CD14-positive monocyte (primary cell): ENCODE measurements at regions not wholly inside any gene's neighbourhood (a gene's known extent, or its start where the extent isn't known, plus 50 kb on each side); places are given as distances from the start of the nearest gene placed in this dataset.
A peak's percentile ranks its signal among the peaks of the same experiment; 100 is the strongest.

Experiments
- DNase-seq, 3 donors: peaks; one replicate each; pipeline ENCODE4 v3.0.0-alpha.2; 2011 to 2022
- H2AFZ ChIP-seq: 2 replicates; pipeline ENCODE4 v1.6.0; 2012; ENCODE audit warnings: mild to moderate bottlenecking, low read depth, low read length, inconsistent platforms; ENCODE audit not compliant: insufficient read depth, poor library complexity, severe bottlenecking
- H3K27ac ChIP-seq, 2 donors: 1 replicate in 1 of 2; 2 replicates in 1 of 2; pipeline ENCODE4 v1.5.1; 2012 to 2013; ENCODE audit warnings: low read length in 2 of 2, control low read depth in 1 of 2, inconsistent platforms in 1 of 2, low read depth in 1 of 2, mild to moderate bottlenecking in 1 of 2
- H3K27me3 ChIP-seq, 2 donors: one replicate each; pipeline versions ENCODE4 v1.6.0 to v1.6.1; 2011 to 2013; ENCODE audit warnings: low read length in 2 of 2; ENCODE audit not compliant: control insufficient read depth in 2 of 2, insufficient read depth in 2 of 2
- H3K36me3 ChIP-seq, 2 donors: replicated peaks in 1 of 2; 1 replicate in 1 of 2; 2 replicates in 1 of 2; pipeline versions ENCODE4 v1.5.1 to v1.6.1; 2012 to 2013; ENCODE audit warnings: low read length in 2 of 2, control low read depth in 1 of 2, inconsistent platforms in 1 of 2, mild to moderate bottlenecking in 1 of 2; ENCODE audit not compliant: insufficient read depth in 2 of 2, control insufficient read depth in 1 of 2
- H3K4me1 ChIP-seq, 2 donors: 1 replicate in 1 of 2; 2 replicates in 1 of 2; pipeline versions ENCODE4 v1.5.1 to v1.6.1; 2012 to 2013; ENCODE audit warnings: low read length in 2 of 2, control low read depth in 1 of 2, inconsistent platforms in 1 of 2, mild to moderate bottlenecking in 1 of 2, moderate library complexity in 1 of 2; ENCODE audit not compliant: insufficient read depth in 2 of 2, control insufficient read depth in 1 of 2
- H3K4me2 ChIP-seq: replicated peaks from 2 replicates; pipeline ENCODE3; 2012; ENCODE audit warnings: low read length, moderate library complexity, mild to moderate bottlenecking; ENCODE audit not compliant: poor library complexity, severe bottlenecking; ENCODE audit errors: extremely low read depth
- H3K4me3 ChIP-seq, 3 experiments: fragments of 200-600 bp in 1 of 3; sonication (generic) in 1 of 3; replicated peaks in 1 of 3; 1 replicate in 2 of 3; 2 replicates in 1 of 3; pipeline ENCODE4 v1.5.1; 2011 to 2013; ENCODE audit warnings: low read length in 3 of 3, mild to moderate bottlenecking in 3 of 3, control low read depth in 2 of 3, low read depth in 2 of 3, inconsistent platforms in 1 of 3, moderate library complexity in 1 of 3
- H3K79me2 ChIP-seq: 2 replicates; pipeline ENCODE4 v1.6.0; 2012; ENCODE audit warnings: mild to moderate bottlenecking, control low read depth, inconsistent platforms, low read length, moderate library complexity; ENCODE audit not compliant: insufficient read depth
- H3K9ac ChIP-seq: 2 replicates; pipeline ENCODE4 v1.6.0; 2017; ENCODE audit warnings: low read length, mild to moderate bottlenecking; ENCODE audit not compliant: insufficient read depth, poor library complexity, severe bottlenecking
- H3K9me3 ChIP-seq, 2 donors: replicated peaks in 1 of 2; 1 replicate in 1 of 2; 2 replicates in 1 of 2; pipeline versions ENCODE4 v1.5.1 to v1.6.1; 2012 to 2013; ENCODE audit warnings: low read length in 2 of 2, control low read depth in 1 of 2; ENCODE audit not compliant: control insufficient read depth in 1 of 2, insufficient read depth in 1 of 2
- H4K20me1 ChIP-seq: 2 replicates; pipeline ENCODE4 v1.6.0; 2012; ENCODE audit warnings: mild to moderate bottlenecking, low read length, control low read depth, moderate library complexity; ENCODE audit not compliant: insufficient read depth
- H3K27ac Mint-ChIP-seq, 7 donors: one replicate each; pipeline ENCODE4 v1.8.0; 2020; ENCODE audit warnings: mild to moderate bottlenecking in 7 of 7, mixed read lengths in 7 of 7, moderate library complexity in 6 of 7, inconsistent platforms in 2 of 7
- H3K27me3 Mint-ChIP-seq, 3 donors: one replicate each; pipeline ENCODE4 v1.8.0; 2021 to 2022; ENCODE audit warnings: low read depth in 3 of 3, mild to moderate bottlenecking in 3 of 3, mixed read lengths in 3 of 3, moderate library complexity in 3 of 3, inconsistent platforms in 1 of 3
- H3K36me3 Mint-ChIP-seq, 2 donors: one replicate each; pipeline ENCODE4 v1.8.0; 2020; ENCODE audit warnings: mixed read lengths in 2 of 2, inconsistent platforms in 1 of 2, mild to moderate bottlenecking in 1 of 2
- H3K4me1 Mint-ChIP-seq: one replicate; pipeline ENCODE4 v1.8.0; 2020; ENCODE audit warnings: mild to moderate bottlenecking, mixed read lengths
- H3K4me3 Mint-ChIP-seq, 2 donors: one replicate each; pipeline ENCODE4 v1.8.0; 2020; ENCODE audit warnings: mild to moderate bottlenecking in 2 of 2, mixed read lengths in 2 of 2, moderate library complexity in 1 of 2
- H3K9me3 Mint-ChIP-seq, 7 donors: one replicate each; pipeline ENCODE4 v1.8.0; 2020 to 2022; ENCODE audit warnings: mixed read lengths in 7 of 7, mild to moderate bottlenecking in 6 of 7, moderate library complexity in 6 of 7, inconsistent platforms in 2 of 7
- WGBS: methylation state at CpG from one replicate; pipeline ENCODE4 v1.1.5; 2013; ENCODE audit warnings: missing lambda C conversion rate; ENCODE audit not compliant: insufficient coverage; 5-methylcytosine and 5-hydroxymethylcytosine counted together
- intact Hi-C, 2 donors: fragments of 100-400 bp; cut with micrococcal nuclease; formaldehyde crosslinking; loops; one replicate each; pipeline versions ENCODE4 v1.15.0 to v1.15.1; 2023
- TF ChIP-seq, protein P1 (sequence below): fragments of 200-600 bp; IDR thresholded peaks from one replicate; pipeline ENCODE4 v1.8.0; 2022; ENCODE audit warnings: antibody characterized with exemption, mild to moderate bottlenecking

- Histone ChIP-seq H3K27me3 (no peaks in the 10 kb centered on the region), H3K27ac (no peak overlapping the region), H3K9ac (no peak overlapping the region), H3K9me3 (no peaks in the 10 kb centered on the region), H2AFZ (no peak overlapping the region), H4K20me1 (no peaks in the 10 kb centered on the region), H3K4me2 (no peak overlapping the region), H3K4me1 (no peaks in the 10 kb centered on the region), H3K79me2 (no peaks in the 10 kb centered on the region), H3K36me3 (no peaks in the 10 kb centered on the region), H3K4me3 (no peak overlapping the region)
- 80% methylated on average over 1 of the region's 1 CpG for WGBS
- H3K9me3 Mint-ChIP-seq = peaks cover 0 to 6% (median 0%) of the 10 kb centered on the region in 7 donors
- no peak for DNase-seq
- no peaks in the 10 kb centered on the region for H3K36me3 Mint-ChIP-seq
- TF ChIP-seq, protein P1, sequence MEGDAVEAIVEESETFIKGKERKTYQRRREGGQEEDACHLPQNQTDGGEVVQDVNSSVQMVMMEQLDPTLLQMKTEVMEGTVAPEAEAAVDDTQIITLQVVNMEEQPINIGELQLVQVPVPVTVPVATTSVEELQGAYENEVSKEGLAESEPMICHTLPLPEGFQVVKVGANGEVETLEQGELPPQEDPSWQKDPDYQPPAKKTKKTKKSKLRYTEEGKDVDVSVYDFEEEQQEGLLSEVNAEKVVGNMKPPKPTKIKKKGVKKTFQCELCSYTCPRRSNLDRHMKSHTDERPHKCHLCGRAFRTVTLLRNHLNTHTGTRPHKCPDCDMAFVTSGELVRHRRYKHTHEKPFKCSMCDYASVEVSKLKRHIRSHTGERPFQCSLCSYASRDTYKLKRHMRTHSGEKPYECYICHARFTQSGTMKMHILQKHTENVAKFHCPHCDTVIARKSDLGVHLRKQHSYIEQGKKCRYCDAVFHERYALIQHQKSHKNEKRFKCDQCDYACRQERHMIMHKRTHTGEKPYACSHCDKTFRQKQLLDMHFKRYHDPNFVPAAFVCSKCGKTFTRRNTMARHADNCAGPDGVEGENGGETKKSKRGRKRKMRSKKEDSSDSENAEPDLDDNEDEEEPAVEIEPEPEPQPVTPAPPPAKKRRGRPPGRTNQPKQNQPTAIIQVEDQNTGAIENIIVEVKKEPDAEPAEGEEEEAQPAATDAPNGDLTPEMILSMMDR = peak; percentile 13
- no peaks in the 10 kb centered on the region for H3K27me3 Mint-ChIP-seq
- no peak overlapping the region for H3K4me3 Mint-ChIP-seq
- intact Hi-C loops = no loop called here
- H3K27ac Mint-ChIP-seq = no peak overlapping the region
- H3K4me1 Mint-ChIP-seq = no peaks in the 10 kb centered on the region
These were observed 504.1 kb upstream of the POU3F4 start for GRCh38 chrX:83004012-83004411.

DNA sequence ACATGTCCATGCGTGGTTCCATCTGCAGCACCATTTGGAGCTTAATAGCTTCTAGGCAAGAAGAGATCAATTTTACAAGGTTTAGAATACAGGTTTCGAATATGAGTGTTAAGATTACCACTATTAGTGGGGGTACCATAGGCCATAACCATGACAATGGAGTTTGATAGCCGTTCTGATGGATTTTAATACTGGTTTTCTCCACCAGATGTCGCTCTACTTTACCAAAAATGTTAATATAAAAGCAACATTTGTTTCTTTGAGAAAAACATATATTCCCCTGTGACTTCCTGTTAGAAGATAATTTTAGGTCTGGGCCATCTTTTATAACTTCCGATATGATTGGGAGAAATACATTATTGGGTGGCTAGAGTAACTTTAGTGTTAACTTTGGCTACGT lies 499.7 kb upstream of the POU3F4 start:
- Mint-ChIP-seq H3K27me3 (no peaks in the 10 kb centered on the region), H3K36me3 (no peaks in the 10 kb centered on the region), H3K4me3 (no peak overlapping the region), H3K4me1 (no peaks in the 10 kb centered on the region), H3K27ac (no peak overlapping the region), H3K9me3 (no peaks in the 10 kb centered on the region)
- TF ChIP-seq, protein P1 = peak; percentile 42
- Histone ChIP-seq H4K20me1 (no peaks in the 10 kb centered on the region), H3K27me3 (no peaks in the 10 kb centered on the region), H3K4me2 (no peak overlapping the region), H3K79me2 (no peaks in the 10 kb centered on the region), H3K4me3 (no peak overlapping the region), H2AFZ (no peak overlapping the region), H3K9ac (no peak overlapping the region), H3K27ac (no peak overlapping the region), H3K36me3 (no peaks in the 10 kb centered on the region), H3K4me1 (no peaks in the 10 kb centered on the region), H3K9me3 (no peaks in the 10 kb centered on the region)
- WGBS = no CpG with 5 or more reads among the region's 6 CpGs
- intact Hi-C loops = no loop called here
- no peak for DNase-seq
